Fibroblast of the aortic adventitia (primary cell): ENCODE measurements at regions not wholly inside any gene's neighbourhood (a gene's known extent, or its start where the extent isn't known, plus 50 kb on each side); places are given as distances from the start of the nearest gene placed in this dataset.

Experiments
- DNase-seq: peaks from one replicate; pipeline ENCODE4 v3.0.0-alpha.2; 2010; ENCODE audit warnings: low read depth
- H3K4me3 ChIP-seq: 2 replicates; pipeline ENCODE4 v1.5.1; 2011; ENCODE audit warnings: low read depth, mild to moderate bottlenecking, control low read depth, low read length, moderate library complexity
- CTCF ChIP-seq: IDR thresholded peaks from 2 replicates; pipeline ENCODE4 v1.5.1; 2011; ENCODE audit warnings: mild to moderate bottlenecking, low read length, control low read depth, inconsistent platforms; ENCODE audit not compliant: insufficient read depth

DNA sequence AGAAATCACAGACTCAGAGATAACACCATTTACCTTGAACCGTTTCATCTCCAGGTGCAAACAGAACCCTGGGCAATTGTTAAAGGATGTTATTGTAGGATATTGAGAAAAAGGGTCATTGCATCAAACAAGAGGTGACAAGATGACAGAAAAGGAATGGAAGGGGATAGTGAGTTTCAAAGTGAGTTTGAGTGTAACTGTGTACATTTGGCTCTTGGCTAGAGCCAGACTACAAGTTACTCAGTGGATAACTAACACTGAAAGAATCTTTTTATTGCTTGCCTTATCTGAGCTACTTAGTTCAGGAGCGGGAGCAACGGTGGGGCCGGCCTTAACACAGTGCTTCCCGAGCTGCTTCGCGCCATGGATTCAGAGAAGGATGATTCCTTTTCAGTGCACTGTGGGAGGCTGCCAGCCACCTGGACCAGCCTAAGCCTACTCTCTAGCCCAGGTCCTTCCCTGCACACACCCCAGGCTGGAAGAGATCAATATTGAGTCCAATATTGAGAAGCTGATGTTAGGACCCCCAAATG lies 193.4 kb downstream of the ATPSCKMT start:
- DNase-seq = no peak
- no peak for TF ChIP-seq CTCF
- H3K4me3 ChIP-seq = no peak overlapping the region

DNA sequence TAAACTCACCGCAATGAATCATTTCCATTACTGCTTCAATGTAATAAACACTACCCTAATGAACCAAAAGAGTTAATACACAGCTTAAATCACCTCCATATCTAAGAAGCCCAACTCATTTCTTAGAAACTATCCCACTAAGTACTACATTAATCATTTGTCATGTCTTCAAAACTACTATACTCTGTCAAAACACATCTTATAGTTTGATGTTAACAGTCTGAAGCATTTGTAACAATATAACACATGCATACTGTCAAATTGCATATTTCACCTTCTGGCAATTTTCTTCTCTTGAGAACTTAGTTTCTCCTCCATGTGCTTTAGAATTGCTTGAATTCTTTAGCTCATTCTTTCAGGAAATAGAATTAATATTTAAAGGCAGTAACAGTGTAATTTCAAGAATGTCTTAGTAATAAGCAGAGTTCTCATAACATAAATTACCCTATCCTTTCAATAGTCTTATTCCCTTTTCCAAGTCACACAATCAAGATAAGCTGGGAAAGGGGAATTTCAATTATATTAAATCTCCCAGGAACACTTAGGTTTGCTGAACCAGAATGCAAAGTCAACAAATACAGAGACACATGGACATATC lies 199.7 kb downstream of the ATPSCKMT start:
- no peak for TF ChIP-seq CTCF
- H3K4me3 ChIP-seq = no peak overlapping the region
- DNase-seq = no peak

DNA sequence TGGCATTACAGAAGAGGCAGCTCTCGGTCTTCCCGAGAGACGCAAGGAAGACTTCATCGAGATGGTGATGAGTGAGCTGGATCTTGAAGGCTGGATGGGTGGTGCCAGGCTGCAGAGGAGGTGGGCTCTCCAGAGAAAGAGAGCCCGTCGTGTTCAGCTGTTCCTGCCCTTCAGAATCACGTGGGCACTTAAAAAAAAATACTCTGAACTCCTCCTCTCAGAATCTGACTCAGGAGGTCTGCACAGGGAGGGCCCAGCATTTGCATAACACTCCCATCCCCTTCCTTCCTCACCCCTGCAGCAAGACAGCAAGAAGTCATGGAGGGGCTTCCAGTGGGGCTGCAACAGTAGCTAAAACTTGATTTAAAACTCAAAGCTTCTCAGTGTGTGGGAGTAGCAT lies 203.0 kb downstream of the ATPSCKMT start:
- TF ChIP-seq CTCF = no peak
- H3K4me3 ChIP-seq = no peak overlapping the region
- no peak for DNase-seq

DNA sequence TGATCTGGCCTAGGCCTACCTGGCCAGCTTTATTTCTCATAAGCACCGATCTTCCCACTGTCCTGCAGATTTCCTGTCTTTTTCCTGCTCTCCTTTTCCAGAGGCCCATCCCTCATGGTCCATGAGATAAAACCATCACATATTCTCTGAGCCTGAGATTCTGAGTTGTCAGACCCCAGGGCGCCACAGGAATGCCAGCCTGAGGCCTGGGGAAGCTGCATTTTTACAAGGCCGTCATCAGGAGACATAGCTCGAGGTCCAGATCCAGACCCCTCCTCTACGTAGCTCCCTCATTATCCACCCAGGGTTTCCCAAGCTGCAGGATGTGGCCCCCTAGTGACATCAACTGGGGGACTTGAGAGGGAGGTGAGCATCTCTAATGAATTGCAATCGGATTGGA lies 204.3 kb downstream of the ATPSCKMT start:
- no peak overlapping the region for H3K4me3 ChIP-seq
- TF ChIP-seq CTCF = no peak
- DNase-seq = no peak

DNA sequence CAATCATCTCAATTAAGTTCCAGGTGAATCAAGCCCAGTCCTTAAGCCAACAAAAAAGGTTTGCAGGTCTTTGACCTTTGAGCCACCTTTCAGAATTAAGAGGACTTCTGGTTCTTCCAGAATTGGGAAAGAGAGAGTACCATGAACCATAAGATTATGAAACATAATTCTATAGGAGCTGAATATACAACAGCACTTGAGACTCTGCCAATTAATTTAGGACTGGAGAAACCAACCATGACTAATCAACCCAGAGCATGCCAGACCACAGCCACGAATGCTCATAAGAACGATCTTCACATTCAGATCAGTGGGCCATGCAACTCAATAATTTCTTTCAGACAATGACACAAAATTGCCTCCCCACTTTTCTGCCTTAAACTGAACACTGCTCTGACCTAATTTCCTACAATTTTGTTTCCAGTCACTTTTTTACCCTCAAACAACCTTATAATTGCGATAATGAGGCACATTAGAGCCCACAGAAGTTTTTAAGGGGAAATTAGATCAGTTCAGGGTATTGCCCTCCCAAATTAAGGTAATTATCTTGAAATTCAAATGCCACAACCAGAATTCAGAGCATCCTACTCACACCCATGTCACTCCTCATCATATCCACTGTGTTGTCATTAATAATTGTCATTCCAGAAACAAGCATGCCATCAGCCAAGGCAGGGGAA lies 213.4 kb downstream of the ATPSCKMT start:
- no peak for TF ChIP-seq CTCF
- no peak overlapping the region for H3K4me3 ChIP-seq
- DNase-seq = peak; percentile 37

GRCh38 chr5:10034001-10034400 lies 215.7 kb downstream of the ATPSCKMT start:
- no peak for DNase-seq
- no peak for TF ChIP-seq CTCF
- H3K4me3 ChIP-seq = no peak overlapping the region
